ENCODE measurements at regions not wholly inside any gene's neighbourhood (a gene's known extent, or its start where the extent isn't known, plus 50 kb on each side); places are given as distances from the start of the nearest gene placed in this dataset.

GRCh38 chr14:24690492-24690891 lies 56.5 kb upstream of the GZMB start:
- no peak overlapping the region for H3K4me3 ChIP-seq (ENCODE audit: low read depth, low read length)
- TF ChIP-seq CTCF (IDR thresholded peaks at IDR 0.05; ENCODE audit: low read depth, low read length) (no peak), MYC (IDR thresholded peaks at IDR 0.05; ENCODE audit: low read depth, low read length) (no peak), POLR2A (IDR thresholded peaks at IDR 0.05; ENCODE audit: extremely low read depth, insufficient read length) (no peak), MAX (IDR thresholded peaks at IDR 0.05; ENCODE audit: low read depth, low read length) (no peak)
- peak; percentile 46 for DNase-seq (ENCODE audit: low read depth)

- H3K4me3 ChIP-seq (ENCODE audit: low read depth, low read length): no peak overlapping the region
- TF ChIP-seq POLR2A (IDR thresholded peaks at IDR 0.05; ENCODE audit: extremely low read depth, insufficient read length) (no peak), MAX (IDR thresholded peaks at IDR 0.05; ENCODE audit: low read depth, low read length) (no peak), MYC (IDR thresholded peaks at IDR 0.05; ENCODE audit: low read depth, low read length) (no peak), CTCF (IDR thresholded peaks at IDR 0.05; ENCODE audit: low read depth, low read length) (no peak)
Observed at GRCh38 chr14:24688030-24688658, 54.2 kb upstream of the GZMB start.

More at GRCh38 chr14:24688030-24688658, 54.2 kb upstream of the GZMB start:
- DNase-seq (ENCODE audit: low read depth): no peak

Measured in NB4 (cell line).